Head of caudate nucleus (tissue), 42 donors: ENCODE measurements at regions not wholly inside any gene's neighbourhood (a gene's known extent, or its start where the extent isn't known, plus 50 kb on each side); places are given as distances from the start of the nearest gene placed in this dataset.

Experiments
- DNase-seq, 42 donors: peaks; one replicate each; pipeline versions ENCODE4 v3.0.0 to v3.0.0-alpha.2; 2020 to 2021; ENCODE audit warnings: mixed read lengths in 7 of 42
- intact Hi-C: fragments of 100-400 bp; cut with DNase I; formaldehyde crosslinking; loops from one replicate; pipeline ENCODE4 v1.15.0; 2022

DNA sequence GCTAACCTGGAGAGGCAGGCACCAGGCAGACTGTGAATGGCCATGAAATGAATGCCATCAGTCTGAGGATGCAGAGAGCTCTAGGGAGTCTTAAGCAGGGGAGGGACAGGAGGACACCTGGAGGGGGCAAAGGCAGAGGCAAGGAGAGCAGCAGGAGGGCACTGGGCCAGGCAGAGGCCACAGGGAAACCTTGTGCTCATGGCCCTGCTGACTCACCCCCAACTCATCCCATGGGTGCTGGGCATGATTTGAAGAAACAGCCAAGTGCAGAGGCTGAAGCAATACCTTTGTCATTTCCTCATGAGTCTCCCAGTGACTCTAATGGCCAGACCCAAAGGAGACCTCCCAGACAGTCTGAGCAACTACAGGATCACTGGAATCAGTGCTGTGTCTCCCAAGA, 141.4 kb downstream of the TMEM132E start:
- intact Hi-C loops: no loop called here
- DNase-seq: no peak

DNA sequence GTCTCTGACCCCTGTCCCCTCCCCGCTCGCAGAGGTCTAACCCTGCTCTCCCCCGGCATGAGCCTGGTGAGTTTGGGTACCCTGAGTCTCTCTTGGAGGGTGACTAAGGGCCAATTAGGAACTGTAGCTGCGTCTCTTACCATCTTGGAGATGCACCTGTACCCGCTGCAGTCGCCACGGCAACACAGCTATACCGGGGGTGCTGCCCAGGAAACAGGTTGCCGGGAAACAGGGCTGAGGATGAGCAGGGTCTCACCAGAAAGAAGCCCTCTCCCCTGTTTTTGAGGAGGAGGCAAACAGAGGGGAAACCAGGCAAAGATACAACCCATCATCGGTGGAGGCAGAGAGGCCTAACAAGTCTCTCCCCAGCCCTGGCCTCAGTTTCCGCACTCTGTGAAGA, 140.2 kb downstream of the TMEM132E start:
- DNase-seq: no peak
- intact Hi-C loops: no loop called here

DNA sequence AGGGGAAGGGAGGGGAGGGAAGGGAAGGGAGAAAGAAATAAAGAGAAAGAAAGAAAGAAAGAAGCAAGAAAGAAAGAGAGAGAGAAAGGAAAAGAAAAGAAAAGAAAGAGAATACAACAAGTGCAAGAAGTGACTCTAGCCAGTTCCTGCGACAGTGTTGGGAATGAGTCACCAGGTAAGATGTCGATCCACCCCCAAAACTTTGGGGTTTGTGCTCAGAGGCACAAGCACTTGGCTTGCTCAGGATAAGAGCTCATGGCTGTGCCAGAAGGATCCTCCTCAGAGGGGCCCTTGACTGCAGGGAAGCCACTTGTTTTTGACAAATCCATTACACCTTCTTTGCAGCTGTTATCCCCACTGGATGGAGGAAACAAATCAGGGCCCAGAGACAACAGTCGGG, 137.7 kb downstream of the TMEM132E start:
- intact Hi-C loops: no loop called here
- DNase-seq: peak in 31 of 42 donors; percentile 8 to 84 (median 50)

DNA sequence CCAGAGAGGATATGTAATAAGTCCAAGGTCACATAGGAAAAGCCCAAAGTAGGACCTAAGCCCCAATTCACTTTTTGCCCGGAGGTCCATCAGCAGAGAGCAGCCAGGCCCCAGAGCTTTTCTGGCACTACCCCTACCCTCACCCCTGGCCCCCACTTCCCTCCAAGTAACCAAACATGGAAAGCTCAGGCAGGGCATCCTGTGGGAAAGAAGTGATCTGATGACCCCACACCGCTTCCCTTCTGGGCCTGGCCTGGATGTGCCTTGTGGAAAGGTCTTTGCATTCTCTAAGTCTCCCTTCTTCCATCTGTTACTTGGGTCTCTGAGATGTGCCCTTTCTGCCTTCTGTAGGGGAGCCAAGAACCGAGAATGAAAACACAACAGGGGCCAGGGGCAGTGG, 136.9 kb downstream of the TMEM132E start:
- intact Hi-C loops: no loop called here
- DNase-seq: no peak

DNA sequence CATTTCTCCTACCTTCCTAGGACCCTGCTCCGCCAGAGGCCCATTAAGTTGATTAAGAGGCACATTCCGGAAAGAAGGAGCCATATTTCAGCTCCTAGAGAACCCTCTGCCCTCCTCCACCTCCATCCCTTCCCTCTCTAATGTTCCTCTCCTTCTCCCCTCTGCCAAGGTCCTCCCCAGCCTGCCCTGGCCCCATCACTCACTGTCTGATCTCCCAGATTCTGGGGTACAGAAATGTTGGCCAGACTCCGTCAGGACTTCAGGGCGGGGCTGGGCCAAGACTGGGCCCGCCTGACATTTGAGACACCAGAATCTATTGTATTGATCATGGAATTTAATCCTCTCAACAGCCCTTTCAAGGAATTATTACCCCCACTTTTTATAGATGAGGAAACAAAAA, 136.1 kb downstream of the TMEM132E start:
- intact Hi-C loops: no loop called here
- DNase-seq: no peak

DNA sequence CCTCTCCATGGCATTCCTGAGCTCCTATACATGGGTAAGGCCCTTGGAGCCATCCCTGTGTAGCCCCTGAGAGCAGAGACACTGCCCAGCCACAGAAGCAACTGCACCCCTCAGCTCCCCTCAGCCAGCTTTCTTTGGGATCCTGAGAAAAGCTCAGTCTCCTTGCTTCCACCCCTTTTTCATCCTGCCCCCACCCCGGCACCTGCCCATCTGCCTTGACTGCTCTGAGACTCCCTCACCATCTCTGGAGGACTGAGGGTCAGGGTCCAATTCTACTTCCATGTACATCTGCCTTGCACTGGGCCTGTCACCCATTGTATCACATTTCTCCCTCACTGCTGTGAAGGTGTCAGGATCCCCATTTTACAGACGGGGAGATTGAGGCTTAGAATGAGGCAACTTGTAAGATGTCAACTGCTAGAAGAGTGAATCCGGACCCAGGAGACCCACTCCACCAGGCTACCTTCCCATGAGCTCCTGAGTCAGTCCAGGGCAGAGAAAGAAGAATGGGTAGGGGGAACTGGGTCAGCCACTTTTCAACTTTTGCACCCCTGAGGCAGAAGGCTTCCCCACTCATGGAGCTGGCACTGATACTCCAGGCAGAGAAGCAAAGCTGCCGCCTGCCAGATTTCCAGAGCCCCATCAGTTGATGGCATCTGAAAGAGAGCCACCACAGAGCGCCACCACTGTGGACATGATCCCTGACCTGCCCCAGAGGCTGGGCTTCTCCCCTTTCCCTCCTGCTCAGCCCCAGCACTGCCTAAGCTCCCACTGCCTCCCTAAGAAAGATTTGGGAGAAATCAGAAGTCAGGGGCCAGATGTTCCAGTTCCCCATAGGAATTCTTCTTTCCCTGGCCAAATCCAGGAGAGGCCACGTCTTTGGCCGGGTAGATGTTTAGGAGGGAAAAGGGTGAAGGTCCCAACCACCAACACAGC, 135.4 kb downstream of the TMEM132E start:
- intact Hi-C loops: no loop called here
- DNase-seq: no peak

DNA sequence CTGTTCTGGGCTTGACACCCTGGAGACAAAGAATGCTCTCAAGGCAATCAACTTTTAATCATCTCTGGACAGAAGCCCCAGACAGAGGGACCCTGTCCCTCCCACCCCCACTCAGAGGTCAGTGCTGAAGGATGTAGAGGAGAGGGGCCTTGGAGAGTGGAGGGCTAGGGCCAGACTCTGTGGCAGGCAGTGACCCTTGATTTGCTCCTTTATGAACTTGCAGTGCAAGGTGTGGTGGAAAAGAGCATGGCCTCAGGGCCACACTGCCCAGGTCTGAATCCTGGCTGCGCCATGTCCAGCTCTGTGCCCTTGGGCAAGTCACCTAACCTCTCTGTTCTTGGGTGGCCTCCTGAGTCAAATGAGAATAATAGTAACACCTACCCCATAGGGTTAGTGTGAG, 134.3 kb downstream of the TMEM132E start:
- intact Hi-C loops: no loop called here
- peak in 1 of 42 donors; percentile 12 for DNase-seq

DNA sequence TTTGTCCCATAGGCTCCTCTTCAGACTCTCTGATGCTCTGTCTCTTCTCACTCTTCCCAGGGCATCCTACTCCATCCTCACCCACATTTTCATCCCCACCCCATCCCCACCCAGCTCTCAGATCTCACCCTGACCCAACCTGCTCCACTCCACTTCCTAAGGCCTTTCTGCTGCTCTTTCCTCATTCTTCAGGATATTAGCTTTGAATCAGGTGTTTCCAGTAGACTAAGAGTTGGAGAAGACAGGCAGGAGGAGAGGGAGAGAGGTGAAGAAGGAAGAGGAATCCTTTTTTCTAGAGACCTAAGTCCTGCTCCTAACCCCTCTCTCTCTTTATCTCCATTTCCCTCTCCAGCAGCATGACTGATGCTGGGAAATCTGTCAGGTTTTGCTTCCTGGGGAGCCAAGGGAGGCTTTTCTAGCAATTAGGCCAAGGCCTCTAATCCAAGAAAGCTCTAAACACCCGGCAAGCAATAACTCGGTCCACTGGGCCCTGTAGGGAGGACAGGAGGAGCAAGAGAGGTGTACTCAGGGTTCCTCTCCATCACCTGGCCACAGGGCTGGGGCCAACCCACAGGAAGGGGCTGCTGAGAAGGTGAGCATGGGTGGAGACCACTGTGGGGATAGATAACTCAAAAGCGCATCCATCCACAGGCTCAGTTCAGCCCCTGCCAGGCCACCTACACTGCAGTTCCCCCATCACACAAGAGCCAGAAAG, 133.3 kb downstream of the TMEM132E start:
- intact Hi-C loops: no loop called here

DNA sequence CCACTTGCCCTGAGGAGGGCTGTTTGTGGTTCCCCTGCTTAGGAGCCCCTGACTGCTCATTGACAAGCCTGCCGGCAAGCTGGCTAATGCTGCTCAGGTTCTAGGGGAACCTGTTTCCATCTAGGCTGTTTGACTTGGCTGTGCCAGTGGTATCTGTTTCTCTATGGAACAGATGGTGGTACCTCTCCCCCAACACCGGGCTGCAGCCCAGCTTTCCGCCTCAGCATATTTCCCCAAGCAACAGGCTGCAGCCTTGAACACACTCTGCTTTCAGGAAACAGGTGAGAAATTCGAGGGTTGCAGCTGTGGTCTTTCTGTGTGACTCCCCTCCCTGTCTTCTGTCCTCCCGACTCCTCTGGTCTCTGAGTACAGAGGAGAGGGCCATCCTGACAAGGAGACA, 132.3 kb downstream of the TMEM132E start:
- peak in 1 of 42 donors; percentile 10 for DNase-seq
- intact Hi-C loops: no loop called here

More for the DNA sequence above, 133.3 kb downstream of the TMEM132E start:
- DNase-seq: peak in 1 of 42 donors; percentile 7

DNA sequence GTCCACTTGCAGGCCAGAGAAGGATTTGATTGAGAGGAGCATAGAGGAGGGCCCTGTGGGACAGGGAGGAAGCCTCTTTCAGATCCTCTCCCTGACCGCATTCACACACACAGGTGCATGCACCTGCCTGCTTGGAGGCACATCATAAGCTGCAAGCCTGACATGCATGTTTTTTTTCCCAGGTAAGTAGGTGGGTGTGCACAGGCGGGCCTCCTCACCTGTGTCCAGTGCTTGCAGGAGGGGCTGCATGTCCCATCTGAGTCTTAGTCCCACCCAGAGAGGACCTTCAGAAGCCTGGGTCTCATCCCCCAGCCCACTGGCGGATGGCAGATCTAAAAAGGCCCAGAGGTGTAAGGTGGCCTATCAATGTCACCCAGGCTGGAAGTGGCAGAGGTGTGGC, 130.8 kb downstream of the TMEM132E start:
- intact Hi-C loops: no loop called here
- no peak for DNase-seq

DNA sequence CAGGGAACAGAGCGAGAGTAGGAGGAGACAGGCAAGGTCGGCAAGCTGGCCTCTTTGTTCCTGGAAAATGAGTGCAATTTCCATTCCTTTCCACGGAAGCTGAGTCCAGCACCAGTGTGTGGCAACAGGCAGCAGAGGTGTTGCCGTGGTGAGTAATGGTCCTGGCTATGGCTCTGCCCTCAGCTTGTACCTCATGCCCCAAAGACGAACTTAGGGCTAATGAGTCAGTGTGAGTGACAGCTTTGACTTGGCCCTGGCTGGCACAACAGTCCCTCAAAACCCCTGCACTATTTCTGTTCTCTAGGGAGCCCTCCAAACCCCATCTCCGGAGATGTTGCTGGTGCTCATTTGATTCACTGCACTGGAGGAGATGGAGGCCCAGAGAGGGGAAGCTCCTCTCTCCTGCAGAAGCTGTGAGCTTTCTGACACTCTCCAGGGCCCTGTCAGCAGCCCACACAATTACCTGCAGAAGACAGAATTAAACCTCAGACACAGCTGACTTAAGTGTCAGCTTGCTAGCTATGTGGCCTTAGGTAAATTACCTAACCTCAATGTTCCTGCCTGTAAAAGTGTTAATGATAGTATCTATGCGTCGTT, 129.9 kb downstream of the TMEM132E start:
- intact Hi-C loops: no loop called here
- DNase-seq: peak in 32 of 42 donors; percentile 11 to 83 (median 50)

DNA sequence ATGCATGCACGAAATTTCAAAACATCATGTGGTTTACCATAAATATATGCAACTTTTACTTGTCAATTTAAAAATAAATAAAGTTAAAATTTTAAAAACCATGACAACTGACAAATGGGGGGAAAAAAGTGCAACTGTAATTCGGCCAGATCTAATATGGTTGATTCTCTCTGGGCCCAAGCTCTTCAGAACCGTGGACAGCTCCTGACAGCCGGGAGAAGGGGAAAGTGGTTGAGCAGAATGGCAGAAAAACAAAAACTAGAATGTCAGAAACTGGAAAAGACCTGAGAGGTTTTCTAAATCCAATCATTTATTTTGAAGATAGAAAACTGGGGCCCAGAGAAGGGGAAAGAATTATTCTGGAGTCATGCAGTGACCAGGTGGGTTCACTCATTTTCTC, 126.6 kb downstream of the TMEM132E start:
- peak in 5 of 42 donors; percentile 13 to 54 (median 44) for DNase-seq
- intact Hi-C loops: no loop called here

DNA sequence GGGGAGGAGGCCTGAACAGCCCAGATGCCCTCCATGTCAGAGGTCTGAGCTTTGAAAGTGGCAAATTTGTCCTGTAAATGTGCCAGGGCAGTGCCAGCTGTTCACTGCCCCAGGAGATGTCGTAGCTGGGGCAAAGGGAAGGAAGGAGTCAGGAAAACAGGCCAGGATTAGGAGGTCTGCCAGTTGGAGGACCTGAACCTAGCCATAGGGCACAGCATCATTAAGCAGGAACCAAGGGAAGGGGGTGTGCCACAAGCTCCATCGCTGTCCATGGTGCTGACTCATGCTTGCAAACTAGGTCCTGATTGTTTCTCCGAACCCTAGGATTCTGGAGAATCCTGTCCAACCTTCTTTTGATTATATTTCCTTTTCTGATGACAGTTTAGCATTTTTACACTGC, 124.2 kb downstream of the TMEM132E start:
- intact Hi-C loops: no loop called here
- DNase-seq: peak in 16 of 42 donors; percentile 16 to 69 (median 38)

DNA sequence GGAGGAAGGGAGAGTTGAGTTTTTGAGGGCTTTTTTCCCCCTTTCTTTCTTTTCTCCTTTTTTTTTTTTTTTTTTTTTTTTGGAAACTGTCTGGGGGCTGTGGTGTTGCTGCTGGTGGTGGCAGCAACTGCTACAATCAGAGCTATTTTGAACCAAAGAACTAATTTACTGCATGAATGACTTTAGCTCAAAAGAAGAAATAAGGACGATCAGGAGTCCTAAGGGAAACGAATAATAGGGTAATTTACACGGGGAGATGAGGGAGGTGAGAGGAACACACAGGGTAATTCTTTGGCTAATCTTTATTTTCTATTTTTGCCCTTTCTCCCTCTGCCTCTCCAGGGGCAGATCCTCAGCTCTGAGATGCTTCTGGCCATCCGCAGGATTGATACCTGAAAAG, 119.8 kb downstream of the TMEM132E start:
- intact Hi-C loops: no loop called here

DNA sequence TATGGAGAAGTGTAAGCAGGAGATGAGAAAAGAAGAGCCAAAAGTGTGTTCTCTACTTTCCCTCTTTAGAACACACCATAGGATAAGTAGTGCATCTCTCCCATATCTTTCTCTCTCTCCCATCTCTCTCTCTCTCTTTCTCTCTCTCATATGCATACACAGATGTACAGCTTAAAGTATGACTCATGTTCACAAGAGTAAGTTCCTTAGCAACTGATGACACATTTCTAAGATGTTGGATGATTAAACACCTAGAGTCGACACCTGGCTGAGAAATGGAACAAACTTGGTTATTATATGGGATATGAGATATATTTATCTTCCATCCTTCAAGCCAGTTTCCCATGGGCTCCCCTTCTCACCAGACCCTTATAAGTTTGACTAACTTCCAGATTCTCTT, 113.5 kb downstream of the TMEM132E start:
- DNase-seq: no peak
- intact Hi-C loops: no loop called here

More for the DNA sequence above, 119.8 kb downstream of the TMEM132E start:
- no peak for DNase-seq
